NCI-H2227 (cell line): ENCODE measurements at regions not wholly inside any gene's neighbourhood (a gene's known extent, or its start where the extent isn't known, plus 50 kb on each side); places are given as distances from the start of the nearest gene placed in this dataset.
"Not testable (repeated sequence)": the region's sequence is repeated elsewhere in the genome, so short reads cannot be mapped to it uniquely, and the experiment has no call there.

Experiments
- DNase-seq: peaks from one replicate; lab custom pipeline; 2025; ENCODE audit not compliant: unreplicated experiment; lab: John Stamatoyannopoulos, UW

GRCh38 chr12:127822809-127823411 lies 444.1 kb upstream of the TMEM132C start:
- DNase-seq, result no peak

- DNase-seq, result no peak
Observed at GRCh38 chr12:127823801-127824200, 443.2 kb upstream of the TMEM132C start.

GRCh38 chr12:127829281-127830064 lies 437.5 kb upstream of the TMEM132C start:
- no peak for DNase-seq

GRCh38 chr12:127830065-127830460 lies 436.9 kb upstream of the TMEM132C start:
- no peak for DNase-seq

- DNase-seq, result no peak
Observed at GRCh38 chr12:127830730-127831129, 436.2 kb upstream of the TMEM132C start.

- DNase-seq, result no peak
Observed at GRCh38 chr12:127832172-127832571, 434.8 kb upstream of the TMEM132C start.

GRCh38 chr12:127836802-127837201 lies 430.2 kb upstream of the TMEM132C start:
- not testable (repeated sequence) for DNase-seq

- no peak for DNase-seq
Observed at GRCh38 chr12:127857661-127858060, 409.3 kb upstream of the TMEM132C start.

GRCh38 chr12:127860536-127860935 lies 406.4 kb upstream of the TMEM132C start:
- no peak for DNase-seq

GRCh38 chr12:127861406-127861805 lies 405.6 kb upstream of the TMEM132C start:
- DNase-seq, result no peak

GRCh38 chr12:127873306-127873705 lies 393.7 kb upstream of the TMEM132C start:
- DNase-seq, result no peak

- DNase-seq, result no peak
Observed at GRCh38 chr12:127881371-127882140, 385.4 kb upstream of the TMEM132C start.

- DNase-seq, result no peak
Observed at GRCh38 chr12:127883013-127883412, 384.0 kb upstream of the TMEM132C start.

GRCh38 chr12:127885954-127886750 lies 380.8 kb upstream of the TMEM132C start:
- no peak for DNase-seq

- no peak for DNase-seq
Observed at GRCh38 chr12:127886827-127887226, 380.1 kb upstream of the TMEM132C start.

GRCh38 chr12:127888943-127889719 lies 377.8 kb upstream of the TMEM132C start:
- DNase-seq, result no peak

- no peak for DNase-seq
Observed at GRCh38 chr12:127893895-127894609, 372.9 kb upstream of the TMEM132C start.

GRCh38 chr12:127896661-127897060 lies 370.3 kb upstream of the TMEM132C start:
- DNase-seq, result no peak

GRCh38 chr12:127898616-127899015 lies 368.4 kb upstream of the TMEM132C start:
- no peak for DNase-seq

GRCh38 chr12:127899971-127900370 lies 367.0 kb upstream of the TMEM132C start:
- DNase-seq, result no peak
